HepG2 (cell line): ENCODE measurements at regions not wholly inside any gene's neighbourhood (a gene's known extent, or its start where the extent isn't known, plus 50 kb on each side); places are given as distances from the start of the nearest gene placed in this dataset.

Experiments
- ATAC-seq: fragments of 200-7000 bp; cut with Tn5 transposase; 3 replicates; pipeline ENCODE4 v1.9.1; 2020; ENCODE audit warnings: mild to moderate bottlenecking, moderate library complexity
- BruUV-seq: library from RNA; stranded (reverse); fragments of 400-500 nt; replicated peaks from 2 replicates; lab custom pipeline; 2021; lab: Mats Ljungman, UMichigan
- CTCF ChIA-PET: fragments of 300-600 bp; formaldehyde crosslinking; extraction: SDS; loops from one replicate; lab custom pipeline; 2021; ENCODE audit warnings: low total read pairs, inconsistent platforms, low intra/inter-chr PET ratio; lab: Yijun Ruan, JAX
- POLR2A ChIA-PET: fragments of 350-600 bp; sonication (Branson Sonifier 250); formaldehyde crosslinking; loops from one replicate; lab custom pipeline; 2020; ENCODE audit warnings: antibody characterized with exemption, inconsistent platforms; lab: Yijun Ruan, JAX
- DNase-seq: peaks from one replicate; pipeline ENCODE4 v3.0.0-alpha.2; 2015; ENCODE audit warnings: low spot score
- FAIRE-seq: peaks from 3 replicates; lab custom pipeline; 2011; peaks lifted over from hg19 to GRCh38; lab: Jason Lieb, UNC
- H2AFZ ChIP-seq: one replicate; pipeline ENCODE4 v1.6.1; 2011; ENCODE audit warnings: low read length, inconsistent platforms
- H3K27ac ChIP-seq: fragments of 300-600 bp; 3 replicates; pipeline ENCODE4 v1.8.0; 2011; ENCODE audit warnings: mixed run types, mild to moderate bottlenecking, mixed read lengths, low read length, inconsistent platforms; ENCODE audit not compliant: insufficient read depth; ENCODE audit errors: extremely low read length
- H3K27me3 ChIP-seq, 2 experiments: fragments of 200-600 bp in 1 of 2; 2 replicates in 1 of 2; 3 replicates in 1 of 2; pipeline versions ENCODE4 v1.6.0 to v1.8.0; 2011; ENCODE audit warnings: low read length in 2 of 2, mild to moderate bottlenecking in 2 of 2, moderate library complexity in 2 of 2, inconsistent platforms in 1 of 2; ENCODE audit not compliant: insufficient read depth in 2 of 2, control insufficient read depth in 1 of 2
- H3K36me3 ChIP-seq, 2 experiments: fragments of 200-600 bp in 1 of 2; replicated peaks in 1 of 2; 2 replicates in 1 of 2; 3 replicates in 1 of 2; pipeline versions ENCODE4 v1.5.1 to v1.8.0; 2011; ENCODE audit warnings: low read length in 2 of 2, inconsistent platforms in 1 of 2; ENCODE audit not compliant: insufficient read depth in 2 of 2, control insufficient read depth in 1 of 2
- H3K4me1 ChIP-seq: 2 replicates; pipeline ENCODE4 v1.5.1; 2012; ENCODE audit warnings: low read length, inconsistent platforms; ENCODE audit not compliant: insufficient read depth
- H3K4me2 ChIP-seq: 2 replicates; pipeline ENCODE4 v1.6.0; 2011; ENCODE audit warnings: low read depth, low read length, inconsistent platforms
- H3K4me3 ChIP-seq, 3 experiments: fragments of 200-600 bp in 1 of 3; sonication (generic), shearing (Covaris generic) in 1 of 3; replicated peaks in 1 of 3; 2 replicates each; pipeline ENCODE4 v1.5.1; 2011 to 2016; ENCODE audit warnings: low read length in 3 of 3, inconsistent platforms in 2 of 3, low read depth in 2 of 3, mild to moderate bottlenecking in 2 of 3, control low read depth in 1 of 3, mixed read lengths in 1 of 3; ENCODE audit not compliant: insufficient read depth in 1 of 3
- H3K79me2 ChIP-seq: one replicate; pipeline ENCODE4 v1.6.1; 2011; ENCODE audit warnings: low read length, inconsistent platforms; ENCODE audit not compliant: insufficient read depth
- H3K9ac ChIP-seq: 2 replicates; pipeline ENCODE4 v1.6.0; 2011; ENCODE audit warnings: mild to moderate bottlenecking, low read depth, low read length, inconsistent platforms; ENCODE audit not compliant: insufficient read depth
- H3K9me3 ChIP-seq: 2 replicates; pipeline ENCODE4 v1.5.1; 2012; ENCODE audit warnings: mild to moderate bottlenecking, low read length
- H4K20me1 ChIP-seq: 2 replicates; pipeline ENCODE4 v1.6.0; 2011; ENCODE audit warnings: inconsistent platforms, mild to moderate bottlenecking, low read length, moderate library complexity; ENCODE audit not compliant: insufficient read depth
- FOSL2 ChIP-seq: sonication (generic); formaldehyde crosslinking; IDR thresholded peaks from 2 replicates; pipeline ENCODE4 v1.4.0; 2020; ENCODE audit warnings: missing genetic modification reagents
- ZFP1 ChIP-seq: IDR thresholded peaks from 2 replicates; pipeline ENCODE4 v1.6.1; 2016
- ZNF737 ChIP-seq: sonication (generic); formaldehyde crosslinking; IDR thresholded peaks from 2 replicates; pipeline ENCODE4 v1.5.0; 2020; ENCODE audit warnings: missing genetic modification reagents, mild to moderate bottlenecking, borderline replicate concordance
- ZNF75D ChIP-seq: sonication (generic); formaldehyde crosslinking; IDR thresholded peaks from 2 replicates; pipeline ENCODE4 v1.8.1; 2023; ENCODE audit warnings: missing genetic modification reagents, mild to moderate bottlenecking, borderline replicate concordance
- WGBS: methylation state at CpG from one replicate; pipeline ENCODE4 v1.1.6; 2017; ENCODE audit warnings: low lambda C conversion rate; 5-methylcytosine and 5-hydroxymethylcytosine counted together
- in situ Hi-C: cut with HindIII; loops from 2 replicates; pipeline ENCODE4 v1.10.0; 2017; ENCODE audit warnings: low pct_unique_long_range_greater_than_20kb; ENCODE audit not compliant: extremely low pct_ligation_motif_present
- intact Hi-C: fragments of 100-400 bp; cut with micrococcal nuclease; formaldehyde crosslinking; loops from one replicate; pipeline ENCODE4 v1.10.0; 2022; ENCODE audit not compliant: unreplicated experiment
- TF ChIP-seq, protein P1 (sequence below): sonication (generic); formaldehyde crosslinking; IDR thresholded peaks from 2 replicates; pipeline ENCODE4 v1.5.0; 2020; ENCODE audit warnings: missing genetic modification reagents, mild to moderate bottlenecking, borderline replicate concordance

DNA sequence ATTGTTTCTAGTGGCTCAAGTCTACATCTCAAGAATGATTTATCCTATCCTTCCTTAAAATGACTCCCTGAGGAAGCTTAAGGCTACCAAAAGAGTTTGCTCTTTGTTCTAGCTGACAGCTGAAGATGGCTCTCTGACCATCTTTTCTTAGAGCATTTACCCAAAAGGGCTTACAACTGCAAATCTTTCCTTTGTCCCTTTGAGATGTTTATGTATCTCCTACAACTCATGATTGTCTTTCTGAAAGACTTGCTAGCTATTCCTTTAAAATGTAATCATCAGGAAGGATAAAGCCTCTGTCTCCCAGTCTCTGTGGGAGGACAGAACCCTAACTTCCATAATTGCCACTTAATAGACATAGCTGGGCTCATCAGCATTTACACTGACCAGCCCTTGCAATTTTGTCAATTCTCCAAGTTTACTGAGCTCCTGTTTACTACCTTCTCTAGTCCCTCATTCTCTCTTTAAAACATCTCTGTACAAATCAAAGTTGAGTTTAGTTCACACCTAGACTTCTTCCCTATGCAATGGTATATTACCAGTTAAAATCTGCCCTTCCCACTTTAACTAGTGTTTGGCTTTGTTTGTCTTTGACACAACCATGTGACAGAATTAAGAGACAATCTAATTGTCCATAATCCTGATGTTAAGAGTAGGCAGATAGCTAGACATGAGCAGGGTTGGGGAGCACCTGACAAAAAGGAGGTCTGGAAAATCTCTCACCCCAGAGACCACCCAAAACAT, 188.2 kb downstream of the PTH2R start (continued):
- TF ChIP-seq, protein P1, sequence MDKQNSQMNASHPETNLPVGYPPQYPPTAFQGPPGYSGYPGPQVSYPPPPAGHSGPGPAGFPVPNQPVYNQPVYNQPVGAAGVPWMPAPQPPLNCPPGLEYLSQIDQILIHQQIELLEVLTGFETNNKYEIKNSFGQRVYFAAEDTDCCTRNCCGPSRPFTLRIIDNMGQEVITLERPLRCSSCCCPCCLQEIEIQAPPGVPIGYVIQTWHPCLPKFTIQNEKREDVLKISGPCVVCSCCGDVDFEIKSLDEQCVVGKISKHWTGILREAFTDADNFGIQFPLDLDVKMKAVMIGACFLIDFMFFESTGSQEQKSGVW, result no peak
- TF ChIP-seq ZNF737 (CRISPR knock-in tag) (no peak), ZFP1 (CRISPR knock-in tag) (no peak)

DNA sequence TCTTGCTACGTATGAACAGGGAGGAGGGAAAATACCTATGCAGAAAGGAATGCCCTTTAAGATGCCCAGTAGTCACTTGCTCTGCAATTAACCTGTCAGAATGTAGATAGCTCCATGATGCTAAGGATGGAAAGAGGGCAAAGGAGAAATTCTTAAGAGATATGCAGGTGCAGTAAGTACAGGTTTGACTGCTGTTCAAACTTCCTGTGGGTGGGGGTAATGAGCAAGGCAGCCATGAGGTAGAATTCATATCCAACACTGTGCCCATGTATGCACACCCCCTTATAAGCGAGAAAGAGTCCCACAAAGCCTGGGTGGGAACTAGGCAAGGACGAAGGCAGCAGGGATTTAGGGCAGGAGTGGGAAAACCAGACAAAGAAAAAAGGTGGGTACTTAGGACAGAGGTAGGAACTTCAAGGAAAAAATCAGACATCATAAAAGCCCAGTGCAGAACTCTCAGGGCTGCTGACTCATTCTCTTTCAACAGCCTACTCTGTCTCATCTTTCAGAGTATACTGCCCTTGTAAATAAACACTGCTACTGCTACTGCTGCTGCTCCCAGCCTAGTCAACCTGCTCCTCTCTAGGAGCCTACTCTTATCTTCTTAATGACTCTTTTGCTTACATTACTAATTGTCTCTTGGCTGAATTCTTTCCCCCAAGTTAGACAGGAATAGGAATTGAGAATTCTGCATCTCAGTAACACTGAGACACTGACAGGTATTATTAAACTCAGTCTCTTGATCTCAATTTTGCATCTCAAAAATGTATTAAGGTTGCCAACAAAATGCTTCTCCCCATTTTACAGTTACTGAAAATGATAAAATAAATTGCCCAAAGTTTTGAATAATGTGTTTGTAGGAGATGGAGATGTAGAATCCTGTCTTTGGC, 189.0 kb downstream of the PTH2R start:
- intact Hi-C loops, result no loop called here
- ChIA-PET POLR2A (no interaction called here), CTCF (no interaction called here)
- FAIRE-seq (no peak), ATAC-seq (peak; percentile 63), DNase-seq (no peak)
- no peaks in the 10 kb centered on the region for H3K79me2 ChIP-seq
- in situ Hi-C loops, result no loop called here
- TF ChIP-seq FOSL2 (CRISPR knock-in tag) (peak; percentile 26; the same call in 1 of the 2 replicates), ZNF75D (CRISPR knock-in tag) (no peak)
- no peaks in the 10 kb centered on the region for H3K9me3 ChIP-seq
- no peaks in the 10 kb centered on the region for H3K36me3 ChIP-seq
- BruUV-seq, result no TSS peak
- H2AFZ ChIP-seq, result no peak overlapping the region
- H3K4me2 ChIP-seq, result no peak overlapping the region
- no peaks in the 10 kb centered on the region for H3K27me3 ChIP-seq
- H3K9ac ChIP-seq, result no peak overlapping the region
- H3K4me1 ChIP-seq, result no peaks in the 10 kb centered on the region
- no peaks in the 10 kb centered on the region for H4K20me1 ChIP-seq
- 4% methylated on average over 3 of the region's 3 CpGs for WGBS
- no peak overlapping the region for H3K27ac ChIP-seq
- no peak overlapping the region for H3K4me3 ChIP-seq
